ENCODE measurements at regions not wholly inside any gene's neighbourhood (a gene's known extent, or its start where the extent isn't known, plus 50 kb on each side); places are given as distances from the start of the nearest gene placed in this dataset.

DNA sequence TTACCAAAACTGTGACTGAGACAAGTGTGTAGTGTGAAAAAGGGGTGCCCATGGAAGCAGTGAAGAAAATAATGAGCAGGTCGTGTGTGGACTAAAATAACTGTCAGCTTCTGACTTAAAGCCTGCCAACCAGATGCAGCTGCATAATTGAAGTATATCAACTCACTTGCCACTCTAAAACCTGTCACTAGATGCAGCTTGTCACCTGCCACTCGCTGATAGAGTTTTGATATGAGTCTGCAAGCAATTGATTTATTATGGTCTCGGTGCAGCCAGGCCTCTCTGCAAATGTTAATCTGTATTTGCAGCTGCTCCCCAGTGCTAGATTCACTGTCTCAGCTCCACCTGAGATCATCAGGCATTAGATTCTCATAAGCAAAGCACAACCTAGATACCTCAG is 1090.0 kb upstream of the EYS start:
- TF ChIP-seq, protein P1, sequence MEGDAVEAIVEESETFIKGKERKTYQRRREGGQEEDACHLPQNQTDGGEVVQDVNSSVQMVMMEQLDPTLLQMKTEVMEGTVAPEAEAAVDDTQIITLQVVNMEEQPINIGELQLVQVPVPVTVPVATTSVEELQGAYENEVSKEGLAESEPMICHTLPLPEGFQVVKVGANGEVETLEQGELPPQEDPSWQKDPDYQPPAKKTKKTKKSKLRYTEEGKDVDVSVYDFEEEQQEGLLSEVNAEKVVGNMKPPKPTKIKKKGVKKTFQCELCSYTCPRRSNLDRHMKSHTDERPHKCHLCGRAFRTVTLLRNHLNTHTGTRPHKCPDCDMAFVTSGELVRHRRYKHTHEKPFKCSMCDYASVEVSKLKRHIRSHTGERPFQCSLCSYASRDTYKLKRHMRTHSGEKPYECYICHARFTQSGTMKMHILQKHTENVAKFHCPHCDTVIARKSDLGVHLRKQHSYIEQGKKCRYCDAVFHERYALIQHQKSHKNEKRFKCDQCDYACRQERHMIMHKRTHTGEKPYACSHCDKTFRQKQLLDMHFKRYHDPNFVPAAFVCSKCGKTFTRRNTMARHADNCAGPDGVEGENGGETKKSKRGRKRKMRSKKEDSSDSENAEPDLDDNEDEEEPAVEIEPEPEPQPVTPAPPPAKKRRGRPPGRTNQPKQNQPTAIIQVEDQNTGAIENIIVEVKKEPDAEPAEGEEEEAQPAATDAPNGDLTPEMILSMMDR (IDR thresholded peaks at IDR 0.05) = no peak
- TF ChIP-seq EP300 (IDR thresholded peaks at IDR 0.05; ENCODE audit: low read depth) (no peak), POLR2A (IDR thresholded peaks at IDR 0.05) (no peak)
